Hematopoietic multipotent progenitor cell treated with erythropoietin and hydrocortisone succinate and interleukin-3 and kit ligand, for 4 days (in vitro differentiated cells): ENCODE measurements at regions not wholly inside any gene's neighbourhood (a gene's known extent, or its start where the extent isn't known, plus 50 kb on each side); places are given as distances from the start of the nearest gene placed in this dataset.

Experiments used
- DNase-seq: peaks from one replicate; pipeline ENCODE4 v3.0.0-alpha.2; 2015

DNA sequence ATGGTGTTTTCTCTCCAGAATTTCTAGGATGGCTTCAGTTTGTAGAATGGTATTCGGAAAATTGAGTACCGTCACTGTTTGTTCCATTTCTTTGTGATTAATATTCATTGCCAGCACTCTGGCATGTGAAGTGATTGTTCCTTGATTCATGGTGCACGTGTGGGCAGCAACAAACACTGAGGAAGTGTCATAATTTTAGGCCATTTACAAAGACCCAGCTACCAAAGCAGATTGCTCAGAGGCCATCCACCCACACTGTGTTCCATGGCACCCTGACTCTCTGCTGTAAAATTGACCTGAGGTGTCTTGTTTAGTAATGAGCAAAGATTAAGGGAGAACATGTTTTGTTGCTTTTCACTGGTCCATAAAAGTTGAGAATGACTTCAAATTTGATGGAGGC, 250.9 kb upstream of the FMN2 start:
- DNase-seq, result no peak

DNA sequence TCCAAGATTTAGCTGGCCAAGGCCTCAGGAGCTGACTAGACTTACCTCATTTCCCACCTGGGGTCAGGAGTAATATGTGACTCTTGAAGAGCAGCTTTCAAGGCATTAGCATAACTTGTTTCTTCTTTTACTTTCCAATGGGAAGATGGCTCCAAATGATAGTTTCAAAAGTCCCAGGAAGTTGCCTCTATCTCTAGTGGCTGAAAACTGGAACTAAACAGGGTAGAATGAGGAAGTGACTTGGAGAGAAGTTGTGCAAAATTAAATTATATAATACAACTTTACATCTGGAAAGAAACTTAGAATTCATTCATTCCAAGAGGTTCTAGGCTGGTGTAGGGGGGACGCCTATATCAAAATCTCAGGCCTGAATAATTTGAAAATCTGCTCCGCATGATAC, 250.1 kb upstream of the FMN2 start:
- no peak for DNase-seq

DNA sequence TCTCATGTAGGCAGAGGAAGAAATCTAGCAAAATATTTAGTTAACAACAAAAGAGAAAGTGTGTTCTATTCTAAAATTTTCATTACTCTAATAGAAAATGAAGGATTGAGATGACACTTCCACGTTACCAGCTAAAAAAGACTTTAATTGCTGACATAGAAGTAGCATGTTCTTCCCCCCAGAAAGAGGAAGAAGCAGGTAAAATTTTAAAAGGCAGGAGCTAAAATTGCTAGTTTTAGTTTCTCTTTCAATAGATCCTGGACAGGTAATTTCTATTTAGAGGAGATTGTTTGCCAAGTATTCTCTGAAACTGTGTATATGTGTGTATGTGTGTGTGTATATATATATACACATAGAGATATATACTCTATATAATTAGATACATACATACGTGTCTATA, 248.1 kb upstream of the FMN2 start:
- DNase-seq, result no peak

DNA sequence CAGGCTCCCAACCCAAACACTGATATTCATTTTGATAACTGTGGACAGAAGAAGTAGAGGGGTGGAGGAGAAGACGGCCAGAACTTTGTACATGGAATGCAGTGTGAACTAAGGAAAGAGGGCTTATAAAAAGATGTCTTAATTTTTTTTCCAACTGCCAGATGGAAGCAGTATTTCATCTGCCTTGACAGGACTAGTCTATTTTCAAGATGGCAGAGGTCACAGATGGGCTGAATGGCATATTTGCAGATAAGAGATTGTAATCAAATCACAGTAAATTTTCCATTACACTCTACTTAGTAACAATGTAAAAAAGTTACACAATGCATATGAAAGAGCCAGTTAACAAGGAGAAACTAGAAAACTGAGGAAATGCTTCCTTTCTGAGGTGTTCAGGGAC, 246.8 kb upstream of the FMN2 start:
- no peak for DNase-seq

DNA sequence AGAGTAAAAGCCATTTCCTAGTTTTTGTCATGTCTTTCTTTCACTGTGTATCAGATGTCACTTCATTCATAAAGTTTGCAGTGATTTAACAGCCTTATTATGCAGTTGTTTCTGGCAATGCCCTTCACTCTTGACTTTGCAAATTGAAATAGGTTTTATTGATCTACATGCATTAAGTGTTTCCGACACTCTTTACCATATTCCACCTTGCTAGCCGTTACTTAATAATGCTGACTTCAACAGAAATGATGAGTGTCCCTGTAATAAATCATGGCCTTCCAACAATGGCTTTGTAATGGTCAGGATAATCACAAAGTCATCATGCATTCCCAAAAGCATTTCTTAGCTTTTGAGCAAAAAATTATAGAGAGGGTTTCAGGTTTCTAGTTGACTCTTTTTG, 236.8 kb upstream of the FMN2 start:
- DNase-seq, result no peak

DNA sequence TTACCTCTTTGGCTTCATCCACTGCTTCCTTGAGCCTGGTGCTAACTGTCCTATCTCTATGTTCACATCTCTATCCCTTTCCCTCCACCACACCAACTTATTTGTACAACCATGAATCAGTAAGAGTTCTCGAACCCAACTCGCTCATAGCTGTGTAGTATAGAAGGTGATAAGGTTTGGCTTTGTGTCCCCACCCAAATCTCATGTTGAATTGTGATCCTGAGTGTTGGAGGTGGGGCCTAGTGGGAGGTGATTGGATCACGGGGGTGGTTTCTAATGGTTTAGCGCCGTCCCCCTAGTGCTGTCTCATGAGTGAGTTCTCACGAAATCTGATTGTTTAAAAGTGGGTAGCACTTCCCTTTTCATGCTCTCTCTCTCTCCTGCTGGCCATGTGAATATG, 235.6 kb upstream of the FMN2 start:
- no peak for DNase-seq

DNA sequence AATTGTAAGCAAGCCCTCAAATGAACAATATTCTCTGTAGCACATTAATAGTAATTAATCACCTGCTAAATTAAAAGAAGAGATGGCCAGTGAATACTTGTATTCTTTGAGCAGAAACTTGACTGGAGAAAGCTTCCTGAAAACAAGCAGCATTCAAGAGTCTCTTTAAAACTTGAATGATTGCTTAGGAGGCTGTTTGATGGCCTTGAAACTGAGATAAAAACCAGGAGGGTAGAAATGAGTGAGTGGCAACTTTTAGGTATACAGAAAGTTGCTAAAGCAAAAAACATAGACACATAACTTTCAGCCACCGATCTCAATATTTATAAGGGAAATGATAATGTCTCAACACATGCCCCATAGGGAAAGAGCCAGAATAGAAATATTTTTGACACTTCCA, 234.8 kb upstream of the FMN2 start:
- DNase-seq, result no peak

DNA sequence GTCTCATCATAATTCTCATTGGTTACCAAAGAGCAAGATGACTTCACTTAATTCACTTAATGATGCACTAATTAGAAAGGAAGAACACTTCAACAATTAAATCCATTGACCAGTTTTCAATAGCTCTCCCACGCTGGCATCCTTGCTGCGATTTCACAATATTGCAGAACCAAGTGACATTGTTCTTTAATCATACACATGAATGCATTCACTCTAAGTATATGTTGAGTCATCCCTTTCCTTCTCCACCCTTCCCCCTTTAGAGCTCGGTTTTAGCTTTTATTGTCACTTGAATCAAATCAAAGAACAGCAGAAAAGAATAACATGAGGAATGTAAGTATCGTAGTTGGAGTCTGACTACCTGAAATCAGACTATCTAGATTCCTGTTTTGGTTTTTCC, 233.6 kb upstream of the FMN2 start:
- DNase-seq, result peak; percentile 41

DNA sequence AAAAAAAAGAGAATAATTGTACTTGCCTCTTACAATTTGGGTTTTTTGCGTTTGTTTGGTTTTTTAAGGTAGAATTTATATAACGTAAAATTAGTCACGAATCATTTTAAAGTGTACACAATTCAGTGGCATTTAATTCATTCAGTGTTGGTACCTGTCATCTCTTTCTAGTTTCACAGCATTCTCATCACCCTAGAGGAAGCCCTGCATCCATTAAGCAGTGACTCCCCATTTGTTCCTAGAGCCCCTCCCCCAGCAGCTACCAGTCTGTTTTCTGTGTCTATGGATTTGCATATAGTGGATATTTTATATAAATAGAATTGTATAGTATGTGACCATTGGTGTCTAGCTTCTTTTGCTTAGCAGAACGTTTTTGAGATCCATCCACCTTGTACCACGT, 233.2 kb upstream of the FMN2 start:
- no peak for DNase-seq

DNA sequence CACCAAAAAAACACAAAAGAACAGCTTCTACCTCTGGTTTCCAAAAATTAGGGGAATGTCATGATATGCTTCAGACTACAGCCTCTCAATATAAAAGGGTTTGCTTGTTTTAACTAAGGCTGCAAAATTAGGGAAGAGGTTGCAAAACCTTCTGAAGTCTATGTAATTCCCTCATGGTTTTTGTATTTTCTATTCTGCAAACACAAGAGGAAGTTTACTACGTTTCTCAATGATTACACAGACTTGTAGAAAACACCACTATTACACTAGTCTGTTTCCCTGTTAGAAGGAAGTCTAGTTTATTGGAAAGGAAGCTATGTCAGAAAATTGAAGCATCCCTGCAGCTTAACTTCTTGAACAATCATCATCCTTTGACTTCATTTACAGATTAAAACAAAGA, 229.7 kb upstream of the FMN2 start:
- peak; percentile 34 for DNase-seq

DNA sequence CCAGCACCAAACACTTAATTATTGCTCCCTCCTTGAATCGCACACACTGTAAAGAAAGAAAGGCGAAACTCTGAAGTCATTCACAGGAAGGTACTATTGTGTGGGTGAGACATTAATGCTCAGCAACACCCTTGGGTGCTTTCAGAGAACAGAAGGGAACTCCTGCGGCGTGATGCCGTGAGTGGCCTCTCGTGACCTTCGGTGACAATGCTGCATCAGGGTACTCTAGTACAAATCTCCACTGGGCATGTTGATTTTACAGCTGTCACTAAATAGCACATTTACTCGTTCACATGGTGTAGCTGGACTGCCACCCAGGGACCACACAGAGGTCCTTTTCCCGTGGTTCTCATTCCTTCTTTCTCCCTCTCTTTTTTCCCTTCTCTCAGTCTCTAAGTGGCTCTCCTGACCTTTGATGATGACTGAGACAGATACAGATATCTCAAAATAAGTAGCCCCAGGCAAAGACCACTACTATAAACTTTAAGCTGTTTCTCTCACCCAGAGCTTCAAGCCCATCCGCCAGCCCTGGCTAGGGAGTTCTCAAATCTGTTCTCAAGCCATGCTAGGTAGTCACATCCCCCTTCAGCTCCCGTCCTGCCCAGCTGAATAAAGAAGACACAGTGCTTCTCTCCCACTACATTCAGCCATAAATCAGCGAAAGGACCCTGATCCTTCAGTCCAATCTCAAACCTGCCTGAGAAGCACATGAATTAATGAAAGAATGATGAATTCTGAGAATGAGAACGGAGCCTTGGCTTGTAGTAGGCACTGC, 223.4 kb upstream of the FMN2 start:
- DNase-seq, result no peak

DNA sequence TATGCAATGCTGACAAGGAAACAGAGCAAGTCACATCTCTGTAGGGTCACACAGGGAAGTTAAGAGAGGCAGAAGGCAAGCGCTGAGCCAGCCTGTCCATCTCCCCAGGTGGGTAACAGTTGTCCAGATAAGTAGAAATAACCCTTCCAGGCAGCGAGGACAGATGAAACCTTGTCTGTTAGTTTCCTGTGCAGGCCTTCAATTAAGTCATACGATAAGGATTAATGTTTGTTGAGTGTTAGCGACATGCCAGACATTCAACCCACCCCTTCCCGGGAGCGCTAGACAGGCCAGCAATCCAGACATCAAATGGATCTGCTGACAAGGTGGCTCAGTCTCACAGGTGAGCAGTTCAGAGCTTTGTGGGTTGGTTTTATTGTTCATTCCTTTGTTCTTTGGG, 221.5 kb upstream of the FMN2 start:
- DNase-seq, result no peak

DNA sequence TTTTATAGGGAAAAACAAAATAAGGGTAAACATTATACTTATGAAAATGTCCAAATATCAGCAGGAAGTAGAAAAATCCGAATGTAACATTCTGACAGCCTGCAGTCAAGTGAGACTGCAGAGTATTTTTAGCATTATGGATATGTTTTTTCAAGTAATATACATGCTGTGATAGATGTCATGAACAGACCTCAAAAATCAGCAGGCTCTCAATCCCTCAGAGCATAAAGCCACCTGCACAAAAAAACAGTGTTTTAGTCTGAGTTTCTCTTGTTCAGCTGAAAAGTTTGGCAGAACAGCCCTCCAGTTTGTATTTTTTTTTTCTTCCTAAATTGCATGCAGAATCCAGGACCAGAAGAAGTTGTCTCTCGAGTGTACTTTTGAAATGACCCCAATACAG, 219.1 kb upstream of the FMN2 start:
- no peak for DNase-seq

DNA sequence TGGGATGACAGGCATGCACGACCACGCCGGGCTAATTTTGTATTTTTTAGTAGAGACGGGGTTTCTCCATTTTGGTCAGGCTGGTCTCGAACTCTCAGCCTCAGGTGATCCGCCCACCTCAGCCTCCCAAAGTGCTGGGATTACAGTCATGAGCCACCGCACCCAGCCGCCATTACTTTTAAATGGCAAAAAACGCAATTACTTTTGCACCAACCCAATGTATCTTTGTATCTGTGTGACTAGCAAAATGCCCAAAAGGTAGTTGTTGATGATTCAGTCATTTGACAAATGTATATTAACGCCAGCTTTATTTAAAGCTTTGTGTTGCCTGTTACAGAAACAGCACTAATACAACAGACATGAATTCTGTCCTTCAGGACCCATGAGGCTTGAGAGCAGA, 216.9 kb upstream of the FMN2 start:
- DNase-seq, result no peak

DNA sequence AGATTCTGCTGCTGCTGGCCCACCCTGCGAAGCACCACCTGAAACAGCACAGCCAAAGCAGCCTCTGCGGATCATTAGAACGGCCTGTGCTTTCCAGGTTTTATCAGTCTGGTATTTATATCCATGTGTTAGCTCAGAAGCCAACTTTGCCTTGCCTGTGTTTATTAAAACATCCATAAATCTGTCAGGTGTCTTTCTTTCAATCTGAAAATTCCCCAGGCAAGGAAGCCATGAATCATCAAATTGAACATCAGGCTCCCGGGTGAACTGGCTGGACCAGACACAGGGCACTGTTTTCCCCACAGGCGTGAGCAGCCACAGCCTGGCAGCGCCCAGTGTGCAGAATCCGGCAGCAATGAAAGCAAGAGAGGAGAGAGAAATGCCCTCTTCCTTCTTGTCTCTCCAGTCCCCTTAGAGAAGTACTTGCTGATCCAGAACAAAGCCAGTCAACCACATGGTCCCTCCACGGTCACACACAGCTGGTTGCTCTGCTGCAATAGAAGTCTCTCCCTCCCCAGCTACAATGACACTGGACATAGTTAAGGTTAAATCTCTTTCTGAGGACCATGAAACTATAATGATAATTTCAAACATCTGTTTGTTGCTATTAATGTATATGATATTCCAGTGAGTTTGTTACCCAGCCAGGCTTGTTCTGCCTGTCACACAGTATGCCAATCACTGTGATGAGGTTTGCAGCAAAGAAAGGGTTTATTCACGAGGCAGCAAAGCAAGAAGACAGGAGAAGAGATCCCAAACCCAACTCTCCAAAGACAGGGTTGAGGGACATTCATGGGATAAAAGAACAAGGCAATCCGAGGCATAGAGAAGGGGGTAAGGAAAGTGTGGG, 212.1 kb upstream of the FMN2 start:
- DNase-seq, result no peak

DNA sequence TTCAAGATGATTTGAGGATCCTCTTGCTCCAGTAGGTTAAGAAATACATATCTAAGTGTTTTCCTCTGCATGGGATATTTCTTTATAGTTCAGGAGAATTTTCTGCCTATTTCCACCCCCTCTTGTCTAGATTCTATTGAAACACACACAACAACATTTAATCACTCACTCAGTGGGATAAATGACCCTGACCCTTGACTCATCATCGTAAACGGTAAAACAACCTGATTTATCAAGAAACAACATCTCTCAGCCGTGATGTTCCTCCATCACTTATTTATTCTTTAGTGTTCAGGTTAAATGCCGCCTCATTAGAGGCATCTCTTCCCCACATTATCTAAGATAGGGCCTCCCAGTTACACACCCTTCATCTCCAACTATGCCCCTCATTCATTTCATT, 208.7 kb upstream of the FMN2 start:
- DNase-seq, result no peak

DNA sequence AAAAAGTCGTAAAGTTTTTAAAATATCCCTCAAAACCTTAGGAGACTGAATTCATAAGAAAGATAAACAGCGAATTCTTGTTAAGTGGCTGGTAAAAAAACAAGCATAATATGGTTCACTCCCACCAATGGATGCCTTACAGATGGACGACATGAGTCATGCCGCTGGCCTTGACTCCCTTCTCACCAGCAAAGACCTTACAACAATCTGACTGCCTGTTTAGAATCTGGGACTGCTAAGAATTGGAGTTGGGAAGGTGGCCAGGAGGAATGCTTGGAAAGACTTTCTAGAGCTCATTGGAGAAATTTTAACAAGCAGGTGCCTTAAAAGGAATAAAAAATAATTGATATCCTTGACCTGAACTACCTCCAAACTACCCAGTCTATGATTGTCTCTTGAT, 206.9 kb upstream of the FMN2 start:
- no peak for DNase-seq

DNA sequence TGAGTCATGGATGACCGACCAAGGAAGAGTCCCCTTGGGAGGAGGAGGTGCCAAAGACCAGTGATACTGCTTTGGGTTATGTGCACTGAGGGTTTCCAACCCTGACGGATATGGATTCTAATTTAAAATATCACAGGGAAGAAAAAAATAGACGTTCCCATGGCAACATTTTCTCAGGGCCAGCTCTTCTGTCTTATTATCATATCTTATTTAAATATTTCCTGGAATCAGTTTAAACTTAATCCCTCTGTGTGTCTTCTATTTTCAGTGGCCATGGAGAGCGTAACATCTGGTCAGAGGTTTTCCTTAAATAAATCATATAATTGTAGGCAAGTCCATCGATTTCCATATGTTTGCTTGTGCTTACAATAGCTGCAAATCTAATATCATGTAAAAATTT, 205.4 kb upstream of the FMN2 start:
- no peak for DNase-seq

DNA sequence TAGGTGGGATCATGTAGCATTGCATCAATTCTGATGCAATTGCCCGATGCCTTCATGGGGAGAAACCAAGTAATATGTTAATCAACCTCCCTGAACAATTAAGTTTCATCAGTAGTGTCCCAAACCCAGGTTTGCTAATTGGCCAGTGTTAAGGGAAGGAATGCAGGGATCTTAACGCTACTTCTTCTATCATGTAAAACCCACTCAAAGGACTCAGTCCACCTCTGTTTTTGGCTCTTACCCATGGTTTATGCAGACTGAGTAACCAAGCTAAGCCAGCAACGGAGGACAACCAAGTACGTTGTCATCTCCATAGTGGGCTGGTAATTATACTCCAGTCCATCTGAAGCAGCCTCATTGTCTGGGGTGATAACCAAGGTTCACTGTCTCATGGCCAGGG, 203.0 kb upstream of the FMN2 start:
- no peak for DNase-seq

DNA sequence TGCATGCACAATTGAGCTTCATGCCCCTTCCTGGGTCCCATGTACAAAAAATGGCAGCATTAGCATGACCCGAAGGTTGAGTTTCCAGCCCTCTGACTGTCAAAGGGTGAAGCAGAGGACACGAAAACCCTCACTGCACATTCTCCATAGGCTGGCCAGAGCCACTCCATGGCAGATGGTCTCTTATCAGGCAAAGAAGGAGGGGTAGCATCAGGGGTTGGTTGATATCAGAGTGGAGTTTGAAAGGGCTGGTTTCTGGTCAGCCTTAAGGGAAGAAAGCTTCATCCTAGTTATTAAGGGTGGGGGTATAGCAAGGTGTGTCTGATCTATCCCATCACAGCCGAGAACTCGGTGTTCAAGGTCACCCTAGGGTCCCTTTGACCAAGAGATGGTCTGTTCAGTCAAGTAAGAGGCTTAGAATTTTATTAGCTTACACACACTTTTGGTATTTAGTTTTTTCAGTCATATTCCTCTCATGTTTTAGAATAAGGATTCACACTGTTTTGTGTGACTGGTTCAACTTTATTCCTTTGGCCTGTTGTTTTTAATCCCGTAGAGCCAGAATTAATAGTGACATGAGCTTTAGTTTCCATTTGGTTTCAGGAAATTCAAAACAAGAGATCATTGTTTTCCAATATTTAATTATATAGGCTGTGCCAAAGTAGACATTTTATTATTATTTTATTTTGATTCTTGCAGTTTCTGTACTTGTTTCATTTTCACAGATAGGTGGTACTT, 199.9 kb upstream of the FMN2 start:
- peak; percentile 87 for DNase-seq

DNA sequence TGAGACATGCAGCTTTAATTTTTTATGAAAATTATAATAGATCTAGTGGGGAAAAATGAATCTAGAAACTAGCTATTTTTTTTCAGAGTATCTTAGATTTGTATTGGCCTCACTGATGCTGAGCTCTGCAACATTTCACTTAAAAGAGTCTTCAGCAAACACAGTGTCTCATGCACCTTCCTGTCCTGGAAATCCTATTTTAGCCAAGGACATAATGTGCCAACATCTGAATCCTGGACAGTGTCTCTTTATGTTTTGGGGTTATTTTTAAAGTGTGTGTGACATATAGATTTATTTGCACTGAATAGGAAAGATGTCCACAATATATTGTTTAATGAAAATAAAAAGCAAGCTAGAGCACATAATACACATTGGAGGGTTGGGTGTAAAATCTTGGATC, 199.1 kb upstream of the FMN2 start:
- no peak for DNase-seq

DNA sequence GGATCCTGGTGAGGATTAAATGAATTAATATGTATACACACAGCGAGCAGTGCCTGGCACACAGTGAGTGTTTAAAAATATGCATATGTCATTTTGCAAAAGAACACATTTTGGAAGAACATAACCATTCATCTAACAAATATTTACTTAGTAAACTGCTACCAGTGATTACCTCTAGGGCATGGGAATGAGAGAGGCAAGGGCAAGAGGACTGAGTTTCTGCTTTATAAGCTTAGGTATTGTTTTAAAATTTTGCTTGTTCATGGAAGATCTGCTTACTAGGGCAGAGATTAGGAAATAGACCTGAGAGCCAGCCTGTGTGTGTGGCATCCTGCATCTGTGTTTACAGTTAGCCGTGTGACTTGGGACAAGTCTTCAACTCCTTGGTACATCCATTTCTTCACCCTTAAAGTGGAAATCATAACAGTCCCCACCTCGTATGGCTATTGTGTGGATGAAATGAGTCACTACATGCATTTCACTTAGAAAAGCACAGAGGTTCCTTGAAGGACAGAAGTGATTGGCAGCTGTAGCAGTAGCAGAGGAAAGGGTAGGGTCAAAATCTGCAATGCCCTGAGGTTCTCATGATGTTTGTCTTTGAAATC, 198.5 kb upstream of the FMN2 start:
- peak; percentile 32 for DNase-seq

DNA sequence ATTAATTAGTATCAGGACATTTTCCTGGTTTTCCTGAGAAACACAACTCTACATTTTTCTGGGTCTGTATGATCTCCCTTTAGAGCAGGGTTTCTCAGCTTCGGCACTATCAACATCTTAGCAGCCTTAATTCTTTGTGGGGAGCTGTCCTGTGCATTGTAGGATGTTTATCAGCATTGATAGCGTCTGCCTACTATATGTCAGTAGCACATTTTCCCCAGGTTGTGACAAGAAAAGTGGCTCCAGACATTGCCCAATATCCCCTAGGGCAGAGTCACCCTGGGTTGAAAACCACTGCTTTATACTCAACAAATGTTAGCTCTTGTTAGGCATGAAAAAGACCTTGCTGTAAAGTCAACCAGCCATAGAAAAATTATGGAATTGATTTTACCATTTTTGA, 195.1 kb upstream of the FMN2 start:
- peak; percentile 42 for DNase-seq

DNA sequence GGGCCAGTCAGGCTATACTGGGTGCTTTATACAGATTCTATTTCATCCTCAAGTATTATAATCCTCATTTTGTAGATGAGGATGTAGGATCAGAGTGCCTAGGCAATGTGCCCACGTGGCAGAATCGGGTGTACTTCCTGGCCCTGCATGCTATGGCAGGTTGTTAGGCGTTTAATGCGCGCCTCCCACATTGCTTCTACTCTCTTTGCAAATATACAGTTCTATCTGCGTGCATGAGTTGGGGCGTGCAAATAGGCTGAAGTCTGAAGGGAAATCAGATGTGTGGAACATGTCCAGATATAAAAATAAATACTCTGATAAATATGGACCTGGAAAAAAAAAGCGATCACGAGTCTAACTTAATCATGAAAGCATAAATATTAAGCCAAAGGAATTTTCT, 194.7 kb upstream of the FMN2 start:
- no peak for DNase-seq
